ENCODE measurements at regions not wholly inside any gene's neighbourhood (a gene's known extent, or its start where the extent isn't known, plus 50 kb on each side); places are given as distances from the start of the nearest gene placed in this dataset.
A peak's percentile ranks its signal among the peaks of the same experiment; 100 is the strongest.

- DNase-seq, result no peak
Observed at GRCh38 chr15:29913528-29914135, 91.4 kb upstream of the TJP1 start.

- DNase-seq, result no peak
Observed at GRCh38 chr15:29911705-29912104, 89.4 kb upstream of the TJP1 start.

GRCh38 chr15:29910068-29910467, 87.8 kb upstream of the TJP1 start:
- DNase-seq, result no peak

GRCh38 chr15:29904757-29905417, 82.6 kb upstream of the TJP1 start:
- no peak for DNase-seq

GRCh38 chr15:29903785-29904464, 81.7 kb upstream of the TJP1 start:
- no peak for DNase-seq

- DNase-seq, result no peak
Observed at GRCh38 chr15:29903028-29903427, 80.8 kb upstream of the TJP1 start.

GRCh38 chr15:29900237-29901189, 78.2 kb upstream of the TJP1 start:
- DNase-seq, result no peak

GRCh38 chr15:29896062-29896461, 73.8 kb upstream of the TJP1 start:
- peak in 2 of 3 donors; percentile 4 to 9 for DNase-seq

GRCh38 chr15:29891096-29891457, 68.8 kb upstream of the TJP1 start:
- DNase-seq, result no peak

- DNase-seq, result no peak
Observed at GRCh38 chr15:29890336-29891095, 68.2 kb upstream of the TJP1 start.

GRCh38 chr15:29889542-29890329, 67.5 kb upstream of the TJP1 start:
- no peak for DNase-seq

- no peak for DNase-seq
Observed at GRCh38 chr15:29888646-29889045, 66.4 kb upstream of the TJP1 start.

GRCh38 chr15:29887721-29888120, 65.5 kb upstream of the TJP1 start:
- no peak for DNase-seq

- no peak for DNase-seq
Observed at GRCh38 chr15:29885183-29885582, 62.9 kb upstream of the TJP1 start.

- DNase-seq, result no peak
Observed at GRCh38 chr15:29883126-29883525, 60.9 kb upstream of the TJP1 start.

- DNase-seq, result no peak
Observed at GRCh38 chr15:29880886-29881285, 58.6 kb upstream of the TJP1 start.

GRCh38 chr15:29880341-29880740, 58.1 kb upstream of the TJP1 start:
- DNase-seq, result no peak

- DNase-seq, result no peak
Observed at GRCh38 chr15:29874977-29875376, 52.7 kb upstream of the TJP1 start.

- no peak for DNase-seq
Observed at GRCh38 chr15:29873947-29874411, 51.7 kb upstream of the TJP1 start.

GRCh38 chr15:29873264-29873663, 51.0 kb upstream of the TJP1 start:
- no peak for DNase-seq

- no peak for DNase-seq
Observed at GRCh38 chr15:29872716-29873115, 50.4 kb upstream of the TJP1 start.
